Tibial nerve (tissue), 4 donors: ENCODE measurements at regions not wholly inside any gene's neighbourhood (a gene's known extent, or its start where the extent isn't known, plus 50 kb on each side); places are given as distances from the start of the nearest gene placed in this dataset.

Experiments
- DNase-seq, 2 donors: peaks; one replicate each; pipeline ENCODE4 v3.0.0-alpha.2; 2019; ENCODE audit warnings: low spot score in 2 of 2
- H3K27ac ChIP-seq, 4 donors: fragments of 200-600 bp; sonication (generic) in 3 of 4; one replicate each; pipeline ENCODE4 v1.5.1; 2017 to 2019; ENCODE audit warnings: mild to moderate bottlenecking in 1 of 4
- H3K27me3 ChIP-seq, 2 donors: fragments of 200-600 bp; sonication (generic) in 1 of 2; one replicate each; pipeline versions ENCODE4 v1.5.1 to v1.6.0; 2017 to 2019
- H3K36me3 ChIP-seq, 3 donors: fragments of 200-600 bp; sonication (generic); one replicate each; pipeline ENCODE4 v1.5.1; 2018 to 2019
- H3K4me1 ChIP-seq, 4 donors: fragments of 200-600 bp; sonication (generic) in 3 of 4; one replicate each; pipeline ENCODE4 v1.5.1; 2017 to 2019
- H3K4me3 ChIP-seq, 4 donors: fragments of 200-600 bp; sonication (generic) in 3 of 4; one replicate each; pipeline ENCODE4 v1.5.1; 2017 to 2019; ENCODE audit warnings: mild to moderate bottlenecking in 1 of 4, moderate library complexity in 1 of 4
- H3K9me3 ChIP-seq, 4 donors: fragments of 200-600 bp; sonication (generic) in 3 of 4; one replicate each; pipeline ENCODE4 v1.5.1; 2017 to 2019
- EP300 ChIP-seq, 2 donors: sonication (generic); formaldehyde crosslinking; IDR thresholded peaks; one replicate each; pipeline ENCODE4 v1.6.1; 2017; ENCODE audit warnings: antibody characterized with exemption in 2 of 2, mild to moderate bottlenecking in 1 of 2
- POLR2A ChIP-seq, 2 donors: fragments of 450-650 bp; IDR thresholded peaks; one replicate each; pipeline ENCODE4 v1.6.1; 2017; ENCODE audit warnings: antibody characterized with exemption in 2 of 2, mild to moderate bottlenecking in 2 of 2, moderate library complexity in 2 of 2
- WGBS, 2 donors: methylation state at CpG; one replicate each; pipeline ENCODE4 v1.1.5; 2018; 5-methylcytosine and 5-hydroxymethylcytosine counted together
- TF ChIP-seq, protein P1 (sequence below), 5 experiments: fragments of 200-600 bp in 3 of 5; fragments of 450-650 bp in 2 of 5; sonication (generic) in 3 of 5; IDR thresholded peaks; one replicate each; pipeline ENCODE4 v1.5.1; 2016 to 2019; ENCODE audit warnings: antibody characterized with exemption in 5 of 5, mild to moderate bottlenecking in 3 of 5, moderate library complexity in 2 of 5

DNA sequence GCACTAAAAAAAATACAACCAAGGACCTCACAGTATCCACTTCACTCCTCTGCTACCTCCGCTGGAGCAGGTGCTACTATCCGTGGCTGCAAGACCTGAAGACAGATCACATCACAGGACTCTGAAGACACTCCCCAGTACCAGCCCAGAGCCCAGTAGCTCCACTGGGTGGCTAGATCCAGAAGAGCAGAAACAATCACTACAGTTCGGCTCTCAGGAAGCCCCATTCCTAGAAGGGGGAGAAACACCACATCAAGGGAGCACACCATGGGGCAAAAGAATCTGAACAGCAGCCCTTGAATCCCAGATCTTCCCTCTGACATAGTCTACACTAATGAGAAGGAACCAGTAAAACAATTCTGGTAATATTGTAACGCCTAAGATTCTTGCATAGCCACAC is 494.0 kb upstream of the FAT3 start:
- no peak for DNase-seq
- no peak overlapping the region for H3K27ac ChIP-seq
- no peak for TF ChIP-seq EP300 (IDR thresholded peaks at IDR 0.05)
- no peak for TF ChIP-seq POLR2A (IDR thresholded peaks at IDR 0.05)
- TF ChIP-seq, protein P1, sequence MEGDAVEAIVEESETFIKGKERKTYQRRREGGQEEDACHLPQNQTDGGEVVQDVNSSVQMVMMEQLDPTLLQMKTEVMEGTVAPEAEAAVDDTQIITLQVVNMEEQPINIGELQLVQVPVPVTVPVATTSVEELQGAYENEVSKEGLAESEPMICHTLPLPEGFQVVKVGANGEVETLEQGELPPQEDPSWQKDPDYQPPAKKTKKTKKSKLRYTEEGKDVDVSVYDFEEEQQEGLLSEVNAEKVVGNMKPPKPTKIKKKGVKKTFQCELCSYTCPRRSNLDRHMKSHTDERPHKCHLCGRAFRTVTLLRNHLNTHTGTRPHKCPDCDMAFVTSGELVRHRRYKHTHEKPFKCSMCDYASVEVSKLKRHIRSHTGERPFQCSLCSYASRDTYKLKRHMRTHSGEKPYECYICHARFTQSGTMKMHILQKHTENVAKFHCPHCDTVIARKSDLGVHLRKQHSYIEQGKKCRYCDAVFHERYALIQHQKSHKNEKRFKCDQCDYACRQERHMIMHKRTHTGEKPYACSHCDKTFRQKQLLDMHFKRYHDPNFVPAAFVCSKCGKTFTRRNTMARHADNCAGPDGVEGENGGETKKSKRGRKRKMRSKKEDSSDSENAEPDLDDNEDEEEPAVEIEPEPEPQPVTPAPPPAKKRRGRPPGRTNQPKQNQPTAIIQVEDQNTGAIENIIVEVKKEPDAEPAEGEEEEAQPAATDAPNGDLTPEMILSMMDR (IDR thresholded peaks at IDR 0.05), result no peak
- no peaks in the 10 kb centered on the region for H3K27me3 ChIP-seq
- H3K4me1 ChIP-seq, result no peaks in the 10 kb centered on the region
- WGBS, 2 donors, result 81 to 87% methylated on average over 4 of the region's 4 CpGs
- no peaks in the 10 kb centered on the region for H3K36me3 ChIP-seq
- H3K9me3 ChIP-seq, result peaks cover 0 to 8% (median 3%) of the 10 kb centered on the region in 4 donors
- no peak overlapping the region for H3K4me3 ChIP-seq

DNA sequence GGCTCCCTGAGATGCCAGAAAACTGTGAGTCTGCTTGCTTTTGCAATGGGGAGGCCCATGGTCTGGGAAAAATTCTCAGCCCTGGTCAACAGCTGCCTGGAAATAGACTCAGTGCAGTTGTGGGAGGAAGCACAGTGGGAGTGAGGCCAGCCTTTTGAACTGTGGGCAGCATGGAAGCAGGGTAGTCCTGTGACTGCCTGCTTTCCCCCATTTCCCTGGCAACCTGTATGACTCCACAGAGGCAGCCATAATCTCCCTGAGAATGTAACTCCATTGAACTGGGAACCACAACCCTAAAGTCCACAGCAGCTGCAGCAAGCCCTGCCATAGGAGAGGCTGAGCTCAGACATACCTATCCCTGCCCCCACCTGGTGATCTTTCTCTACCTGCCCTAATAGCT is 494.6 kb upstream of the FAT3 start:
- Histone ChIP-seq H3K9me3 (peaks cover 0 to 8% (median under 1%) of the 10 kb centered on the region in 4 donors), H3K27ac (no peak overlapping the region), H3K4me1 (no peaks in the 10 kb centered on the region), H3K36me3 (no peaks in the 10 kb centered on the region), H3K27me3 (no peaks in the 10 kb centered on the region), H3K4me3 (no peak overlapping the region)
- no peak for DNase-seq
- TF ChIP-seq, protein P1 (IDR thresholded peaks at IDR 0.05), result no peak
- no peak for TF ChIP-seq EP300 (IDR thresholded peaks at IDR 0.05)
- no peak for TF ChIP-seq POLR2A (IDR thresholded peaks at IDR 0.05)

DNA sequence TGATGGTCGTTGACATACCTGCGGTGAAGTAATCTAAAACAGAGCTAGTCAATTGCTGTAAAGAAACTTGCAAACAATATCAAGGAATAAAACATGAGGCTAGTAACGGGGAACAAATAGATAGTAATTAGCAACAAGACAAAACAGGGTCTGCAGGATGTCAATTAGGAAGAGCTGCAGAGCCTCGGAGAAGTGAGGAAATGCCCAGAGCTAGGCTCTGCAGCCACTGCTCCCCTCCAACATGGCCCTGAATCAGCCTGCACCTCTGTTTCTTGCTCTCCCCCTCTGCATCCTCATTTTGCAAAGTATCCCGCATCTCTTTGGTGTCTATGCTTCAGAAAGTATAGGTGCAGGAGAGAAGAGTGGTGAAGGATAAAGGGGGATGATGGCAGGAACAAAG is 507.4 kb upstream of the FAT3 start:
- Histone ChIP-seq H3K4me3 (no peak overlapping the region), H3K27me3 (no peaks in the 10 kb centered on the region), H3K9me3 (no peaks in the 10 kb centered on the region), H3K4me1 (no peaks in the 10 kb centered on the region), H3K36me3 (no peaks in the 10 kb centered on the region), H3K27ac (no peak overlapping the region)
- 53 to 56% methylated on average over 5 of the region's 5 CpGs for WGBS, 2 donors
- TF ChIP-seq, protein P1 (IDR thresholded peaks at IDR 0.05), result no peak
- no peak for TF ChIP-seq EP300 (IDR thresholded peaks at IDR 0.05)
- TF ChIP-seq POLR2A (IDR thresholded peaks at IDR 0.05), result no peak
- DNase-seq, result no peak

DNA sequence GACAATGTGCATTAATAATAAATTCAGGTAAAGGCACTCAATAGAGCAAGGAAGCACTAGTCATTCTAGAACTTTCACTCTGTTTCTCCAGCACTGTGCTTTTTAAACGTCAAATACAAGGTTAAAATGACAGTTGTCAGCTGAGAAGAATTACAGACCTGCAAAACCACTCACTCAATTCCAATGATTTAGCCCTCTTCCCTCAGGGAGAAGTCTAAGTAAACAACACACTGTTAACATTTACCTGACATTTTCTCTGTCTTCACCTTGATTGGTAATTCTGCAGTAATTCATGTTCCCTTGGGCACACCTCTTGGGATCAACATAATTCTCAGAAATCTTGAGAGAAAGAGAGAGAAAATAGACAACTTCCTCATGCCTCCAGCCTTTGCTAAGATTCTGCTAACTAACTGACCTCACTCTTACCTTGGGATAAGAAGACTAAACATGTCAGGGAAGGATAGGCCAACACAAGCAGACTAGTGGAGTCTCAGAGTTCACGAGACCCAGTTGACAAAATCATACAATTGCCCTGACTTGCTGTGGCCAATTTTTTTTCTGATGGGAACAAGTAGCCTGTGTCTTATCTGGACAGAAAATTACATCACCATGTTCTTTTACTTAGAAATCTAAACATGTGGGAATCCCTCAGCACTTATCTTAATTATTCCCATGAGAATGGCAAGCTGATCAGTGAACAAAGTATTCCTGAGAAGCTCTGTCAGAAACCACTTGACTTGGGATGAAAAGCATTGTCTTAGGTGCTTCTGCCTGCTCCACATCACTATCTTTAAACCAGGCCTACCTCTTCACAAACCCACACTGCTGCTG is 516.8 kb upstream of the FAT3 start:
- H3K27me3 ChIP-seq, result no peaks in the 10 kb centered on the region
- no peak overlapping the region for H3K27ac ChIP-seq
- WGBS, 2 donors, result 47% methylated on average over 2 of the region's 2 CpGs
- no peaks in the 10 kb centered on the region for H3K36me3 ChIP-seq
- TF ChIP-seq POLR2A (IDR thresholded peaks at IDR 0.05), result no peak
- TF ChIP-seq EP300 (IDR thresholded peaks at IDR 0.05), result no peak
- TF ChIP-seq, protein P1 (IDR thresholded peaks at IDR 0.05), result no peak
- H3K4me1 ChIP-seq, result no peaks in the 10 kb centered on the region
- no peaks in the 10 kb centered on the region for H3K9me3 ChIP-seq
- no peak overlapping the region for H3K4me3 ChIP-seq
- no peak for DNase-seq

DNA sequence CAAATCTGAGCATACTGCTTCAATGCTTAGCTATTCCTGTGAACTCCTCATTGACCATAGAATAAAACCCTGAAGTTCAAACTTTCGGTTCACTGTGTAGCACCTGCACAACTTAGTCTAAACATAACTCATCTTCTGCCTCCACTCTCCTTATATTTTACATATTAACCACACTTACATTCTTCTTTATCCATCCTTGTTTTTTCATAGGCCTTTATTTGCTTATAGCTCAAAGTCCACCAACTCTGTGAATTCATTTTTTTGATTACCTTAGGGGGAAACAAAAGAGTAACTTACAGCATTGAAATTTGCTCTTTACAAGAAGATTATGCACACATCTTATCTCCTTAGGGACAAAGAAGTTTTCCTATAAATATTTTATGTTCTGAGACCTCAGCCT is 521.6 kb upstream of the FAT3 start:
- Histone ChIP-seq H3K27me3 (no peaks in the 10 kb centered on the region), H3K9me3 (no peaks in the 10 kb centered on the region), H3K4me1 (no peaks in the 10 kb centered on the region), H3K4me3 (no peak overlapping the region), H3K27ac (no peak overlapping the region), H3K36me3 (no peaks in the 10 kb centered on the region)
- 95 to 98% methylated on average over 1 of the region's 1 CpG for WGBS, 2 donors
- DNase-seq, result no peak
- TF ChIP-seq, protein P1 (IDR thresholded peaks at IDR 0.05), result no peak
- TF ChIP-seq POLR2A (IDR thresholded peaks at IDR 0.05) (no peak), EP300 (IDR thresholded peaks at IDR 0.05) (no peak)
